MM.1S (cell line): ENCODE measurements at regions not wholly inside any gene's neighbourhood (a gene's known extent, or its start where the extent isn't known, plus 50 kb on each side); places are given as distances from the start of the nearest gene placed in this dataset.
"Not testable (repeated sequence)": the region's sequence is repeated elsewhere in the genome, so short reads cannot be mapped to it uniquely, and the experiment has no call there.

Source experiments
- DNase-seq: peaks from one replicate; pipeline ENCODE4 v3.0.0-alpha.2; 2015
- H2AFZ ChIP-seq: fragments of 300-600 bp; sonication (generic); 2 replicates; pipeline ENCODE4 v1.6.0; 2016; ENCODE audit warnings: antibody characterized with exemption, low read length
- H3F3A ChIP-seq: fragments of 300-600 bp; sonication (generic); 2 replicates; pipeline ENCODE4 v1.6.1; 2016; ENCODE audit warnings: mild to moderate bottlenecking, antibody characterized with exemption, low read length, moderate library complexity, mixed read lengths; ENCODE audit not compliant: insufficient read depth
- H3K27ac ChIP-seq: fragments of 300-600 bp; sonication (generic); 2 replicates; pipeline ENCODE4 v1.5.1; 2016; ENCODE audit warnings: mild to moderate bottlenecking, low read length
- H3K27me3 ChIP-seq: fragments of 300-600 bp; sonication (generic); replicated peaks from 2 replicates; pipeline ENCODE4 v1.6.0; 2016; ENCODE audit warnings: low read length; ENCODE audit not compliant: insufficient read depth
- H3K36me3 ChIP-seq: fragments of 300-600 bp; sonication (generic); replicated peaks from 2 replicates; pipeline ENCODE4 v1.6.1; 2016; ENCODE audit warnings: mild to moderate bottlenecking, low read length, mixed read lengths; ENCODE audit not compliant: insufficient read depth
- H3K4me1 ChIP-seq: fragments of 300-600 bp; sonication (generic); 2 replicates; pipeline ENCODE4 v1.6.1; 2016; ENCODE audit warnings: low read length, mixed read lengths
- H3K4me2 ChIP-seq: fragments of 300-600 bp; sonication (generic); 2 replicates; pipeline ENCODE4 v1.6.0; 2016; ENCODE audit warnings: low read depth, low read length
- H3K4me3 ChIP-seq: fragments of 300-600 bp; sonication (generic); 2 replicates; pipeline ENCODE4 v1.5.1; 2016; ENCODE audit warnings: low read length, mixed read lengths
- H3K79me2 ChIP-seq: fragments of 300-600 bp; sonication (generic); 2 replicates; pipeline ENCODE4 v1.6.1; 2016; ENCODE audit warnings: mixed run types, low read length, mixed read lengths
- H3K9ac ChIP-seq: fragments of 300-600 bp; sonication (generic); 2 replicates; pipeline ENCODE4 v1.6.1; 2016; ENCODE audit warnings: low read length, mixed read lengths
- H3K9me2 ChIP-seq: fragments of 300-600 bp; sonication (generic); replicated peaks from 2 replicates; pipeline ENCODE4 v1.6.1; 2016; ENCODE audit warnings: mild to moderate bottlenecking, low read length, mixed read lengths; ENCODE audit not compliant: insufficient read depth
- H3K9me3 ChIP-seq: fragments of 300-600 bp; sonication (generic); replicated peaks from 2 replicates; pipeline ENCODE4 v1.6.1; 2016; ENCODE audit warnings: mild to moderate bottlenecking, low read length, mixed read lengths; ENCODE audit not compliant: insufficient read depth
- H4K20me1 ChIP-seq: fragments of 300-600 bp; sonication (generic); 2 replicates; pipeline ENCODE4 v1.6.1; 2016; ENCODE audit warnings: mild to moderate bottlenecking, low read length, moderate library complexity, mixed read lengths; ENCODE audit not compliant: insufficient read depth
- EZH2 ChIP-seq: fragments of 300-600 bp; sonication (generic); optimal IDR thresholded peaks from 2 replicates; pipeline ENCODE3; 2017; ENCODE audit warnings: low read depth, mild to moderate bottlenecking, antibody characterized with exemption, low read length, mixed read lengths
- EZH2phosphoT487 ChIP-seq: fragments of 300-600 bp; sonication (generic); IDR thresholded peaks from 2 replicates; pipeline ENCODE4 v1.6.1; 2018; ENCODE audit warnings: antibody characterized with exemption, low read length
- TF ChIP-seq, protein P1 (sequence below): fragments of 300-600 bp; sonication (generic); IDR thresholded peaks from 2 replicates; pipeline ENCODE4 v1.5.1; 2016; ENCODE audit warnings: antibody characterized with exemption, low read length, mixed read lengths

DNA sequence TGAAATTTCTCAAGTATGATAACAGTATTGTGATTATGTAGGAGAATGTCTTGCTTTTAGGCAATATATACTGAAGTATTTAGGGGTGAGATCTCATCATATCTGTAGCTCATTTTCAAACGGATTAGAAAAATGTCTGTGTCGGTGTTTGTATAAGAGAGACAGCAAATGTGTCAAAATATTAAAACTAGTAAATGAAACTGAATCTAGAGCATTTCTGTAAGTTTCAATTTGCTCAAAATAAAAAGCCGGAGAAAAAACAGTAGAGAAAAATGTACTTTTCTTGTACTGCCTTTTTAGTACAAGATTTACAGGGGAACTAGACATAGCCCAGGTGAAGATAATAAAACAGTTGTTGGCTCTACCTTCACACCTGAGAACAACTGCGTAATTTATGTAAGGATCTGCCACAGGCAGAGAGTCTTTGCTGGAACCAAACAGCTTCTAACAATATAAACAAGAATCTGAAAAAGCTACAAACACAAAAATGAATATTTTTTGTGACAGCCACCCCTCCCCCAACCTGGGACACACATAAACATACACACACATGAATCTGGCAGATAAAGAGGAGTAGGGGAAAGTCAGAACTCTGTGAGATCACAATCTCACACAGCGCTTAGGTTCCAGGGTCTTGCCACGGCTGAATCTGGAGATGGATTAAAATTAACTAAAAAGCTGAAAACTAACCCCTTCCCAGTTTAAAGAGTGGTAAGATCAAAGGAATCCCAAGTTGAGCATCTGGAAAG, 153.3 kb downstream of the AVL9 start:
- TF ChIP-seq EZH2phosphoT487 (no peak), EZH2 (no peak)
- TF ChIP-seq, protein P1, sequence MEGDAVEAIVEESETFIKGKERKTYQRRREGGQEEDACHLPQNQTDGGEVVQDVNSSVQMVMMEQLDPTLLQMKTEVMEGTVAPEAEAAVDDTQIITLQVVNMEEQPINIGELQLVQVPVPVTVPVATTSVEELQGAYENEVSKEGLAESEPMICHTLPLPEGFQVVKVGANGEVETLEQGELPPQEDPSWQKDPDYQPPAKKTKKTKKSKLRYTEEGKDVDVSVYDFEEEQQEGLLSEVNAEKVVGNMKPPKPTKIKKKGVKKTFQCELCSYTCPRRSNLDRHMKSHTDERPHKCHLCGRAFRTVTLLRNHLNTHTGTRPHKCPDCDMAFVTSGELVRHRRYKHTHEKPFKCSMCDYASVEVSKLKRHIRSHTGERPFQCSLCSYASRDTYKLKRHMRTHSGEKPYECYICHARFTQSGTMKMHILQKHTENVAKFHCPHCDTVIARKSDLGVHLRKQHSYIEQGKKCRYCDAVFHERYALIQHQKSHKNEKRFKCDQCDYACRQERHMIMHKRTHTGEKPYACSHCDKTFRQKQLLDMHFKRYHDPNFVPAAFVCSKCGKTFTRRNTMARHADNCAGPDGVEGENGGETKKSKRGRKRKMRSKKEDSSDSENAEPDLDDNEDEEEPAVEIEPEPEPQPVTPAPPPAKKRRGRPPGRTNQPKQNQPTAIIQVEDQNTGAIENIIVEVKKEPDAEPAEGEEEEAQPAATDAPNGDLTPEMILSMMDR, result no peak
- H4K20me1 ChIP-seq, result no peaks in the 10 kb centered on the region
- no peaks in the 10 kb centered on the region for H3K79me2 ChIP-seq
- peak overlapping the region; percentile 76; the same call in 1 of the 2 replicates for H3K27ac ChIP-seq
- peak overlapping the region; percentile 63 for H3K4me3 ChIP-seq
- peak overlapping the region; percentile 44; the same call in 1 of the 2 replicates for H3K9ac ChIP-seq
- H3K4me1 ChIP-seq, result no peaks in the 10 kb centered on the region
- no peaks in the 10 kb centered on the region for H3K9me2 ChIP-seq
- H3K4me2 ChIP-seq, result peak overlapping the region; percentile 85
- H3F3A ChIP-seq, result peaks cover 5% of the 10 kb centered on the region
- H3K36me3 ChIP-seq, result no peaks in the 10 kb centered on the region
- H3K9me3 ChIP-seq, result no peaks in the 10 kb centered on the region
- peak overlapping the region; percentile 75 for H2AFZ ChIP-seq
- peak; percentile 37 for DNase-seq
- H3K27me3 ChIP-seq, result no peaks in the 10 kb centered on the region

DNA sequence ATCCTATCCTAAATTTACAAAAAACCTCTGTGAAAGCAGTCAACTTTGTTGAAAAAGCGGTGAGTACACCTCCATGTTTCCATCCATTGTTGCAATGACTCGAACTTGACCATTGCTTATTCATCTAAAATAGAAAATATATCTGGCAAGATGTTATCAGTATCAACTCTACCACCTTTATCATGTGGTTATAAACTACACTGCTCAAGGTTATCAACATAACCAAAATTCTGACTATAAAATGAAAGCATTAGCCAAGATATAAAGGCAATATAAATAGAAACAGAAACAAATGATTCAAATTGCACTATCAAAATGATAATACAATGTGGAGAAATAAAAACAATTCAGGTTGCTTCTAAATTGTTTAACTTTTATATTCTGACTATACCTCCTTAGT, 150.0 kb downstream of the AVL9 start:
- H3K4me3 ChIP-seq, DNase-seq, H3K4me2 ChIP-seq, H3K79me2 ChIP-seq, H3F3A ChIP-seq, H3K27ac ChIP-seq, H3K9me2 ChIP-seq, H3K9ac ChIP-seq, H3K27me3 ChIP-seq, H2AFZ ChIP-seq, H3K36me3 ChIP-seq, H3K4me1 ChIP-seq, H4K20me1 ChIP-seq, H3K9me3 ChIP-seq: not testable (repeated sequence)

DNA sequence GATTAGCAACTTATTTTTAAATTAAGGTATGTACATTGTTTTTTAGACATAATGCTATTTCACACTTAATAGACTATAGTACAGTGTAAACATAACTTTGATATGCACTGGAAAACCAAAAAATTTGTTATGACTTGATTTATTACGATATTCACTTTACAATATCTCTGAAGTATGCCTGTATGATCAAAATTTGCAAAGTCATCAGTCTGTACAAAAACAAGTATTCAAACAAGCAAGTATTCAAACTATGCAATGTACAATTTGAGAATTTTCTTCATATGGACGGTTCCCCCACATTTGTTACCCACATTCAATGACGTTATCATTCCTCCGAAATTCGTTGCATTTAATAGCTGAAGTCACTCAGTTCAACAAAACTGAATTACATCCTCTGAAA, 147.9 kb downstream of the AVL9 start:
- Histone ChIP-seq H3K27ac (no peak overlapping the region), H3K27me3 (no peaks in the 10 kb centered on the region)
- DNase-seq, result no peak

DNA sequence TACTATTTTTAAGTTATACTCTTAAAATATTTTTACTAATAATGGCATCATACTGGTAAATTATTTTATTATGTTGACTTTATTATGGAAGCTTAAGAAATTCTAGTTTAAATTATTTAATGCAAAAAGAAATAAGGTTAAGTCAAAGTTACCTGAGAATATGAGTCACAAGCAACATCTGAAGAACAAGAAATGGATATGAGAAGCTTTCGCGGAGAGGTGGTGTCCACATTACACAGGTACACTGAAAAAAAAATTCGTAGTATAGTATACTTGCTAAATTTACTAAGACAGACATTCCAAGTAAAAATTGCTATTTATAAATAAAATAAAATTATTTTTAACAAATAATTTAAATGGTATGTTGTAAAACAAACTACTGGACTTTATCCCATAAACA, 143.8 kb downstream of the AVL9 start:
- Histone ChIP-seq H3K79me2 (no peaks in the 10 kb centered on the region), H3K9me2 (no peaks in the 10 kb centered on the region), H3K27ac (no peak overlapping the region), H4K20me1 (no peaks in the 10 kb centered on the region), H3K4me2 (no peak overlapping the region), H3K4me1 (no peaks in the 10 kb centered on the region), H3K4me3 (no peak overlapping the region), H2AFZ (no peak overlapping the region), H3K27me3 (no peaks in the 10 kb centered on the region), H3K9me3 (no peaks in the 10 kb centered on the region), H3F3A (no peaks in the 10 kb centered on the region), H3K36me3 (no peaks in the 10 kb centered on the region), H3K9ac (no peak overlapping the region)
- no peak for DNase-seq
- no peak for TF ChIP-seq EZH2
- TF ChIP-seq EZH2phosphoT487, result no peak
- TF ChIP-seq, protein P1, result no peak

More for the DNA sequence above, 147.9 kb downstream of the AVL9 start:
- H3K9me3 ChIP-seq, result no peaks in the 10 kb centered on the region
- no peak overlapping the region for H3K9ac ChIP-seq
- no peaks in the 10 kb centered on the region for H3K36me3 ChIP-seq
- no peak overlapping the region for H3K4me2 ChIP-seq
- no peaks in the 10 kb centered on the region for H3K9me2 ChIP-seq
- H3K4me1 ChIP-seq, result no peaks in the 10 kb centered on the region
- no peaks in the 10 kb centered on the region for H4K20me1 ChIP-seq
- H3F3A ChIP-seq, result no peaks in the 10 kb centered on the region
- H3K79me2 ChIP-seq, result no peaks in the 10 kb centered on the region
- no peak overlapping the region for H2AFZ ChIP-seq
- no peak overlapping the region for H3K4me3 ChIP-seq
- TF ChIP-seq, protein P1, result no peak
- TF ChIP-seq EZH2, result no peak
- no peak for TF ChIP-seq EZH2phosphoT487

DNA sequence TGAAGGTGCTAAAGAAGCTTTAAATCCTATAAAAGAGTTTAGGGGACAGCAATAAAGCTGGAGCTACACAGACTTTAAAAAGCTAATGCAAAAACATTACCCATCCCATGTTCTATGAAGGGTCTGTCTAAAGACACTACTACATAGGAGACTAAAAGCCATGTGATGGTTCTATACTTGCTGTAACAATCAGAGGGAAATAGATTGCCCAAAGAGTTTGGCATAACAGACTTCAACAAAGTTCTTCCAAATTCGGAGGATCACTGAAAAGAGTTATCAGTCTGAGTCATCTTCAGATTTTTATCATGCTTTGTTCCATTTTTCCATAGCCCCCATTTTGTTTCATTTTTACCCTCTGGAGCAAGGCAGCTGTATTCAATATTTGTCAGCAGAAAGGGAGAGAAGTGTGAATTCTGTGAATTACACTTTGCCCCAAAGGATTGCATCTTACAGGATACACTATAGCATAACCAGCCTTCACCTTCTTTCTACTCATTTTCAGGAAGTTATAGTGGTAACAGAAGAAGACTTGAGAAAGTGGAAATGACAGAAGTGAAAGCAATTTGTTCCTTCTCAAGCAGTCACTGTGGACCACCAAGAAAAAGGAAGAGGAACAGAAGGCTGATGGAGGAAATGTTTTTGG, 143.3 kb downstream of the AVL9 start:
- not testable (repeated sequence) for H3K36me3 ChIP-seq, H3K27ac ChIP-seq, H3F3A ChIP-seq, H4K20me1 ChIP-seq, H3K4me2 ChIP-seq, H3K79me2 ChIP-seq, H3K9me2 ChIP-seq, H3K9ac ChIP-seq, H3K4me3 ChIP-seq, H3K27me3 ChIP-seq, H3K9me3 ChIP-seq, DNase-seq, H2AFZ ChIP-seq, H3K4me1 ChIP-seq
